NK-92 treated with Interleukin-12 subunit alpha and Interleukin-12 subunit beta, amount 100 ng/mL, for 24 hours (cell line): ENCODE measurements at regions not wholly inside any gene's neighbourhood (a gene's known extent, or its start where the extent isn't known, plus 50 kb on each side); places are given as distances from the start of the nearest gene placed in this dataset.
"Not testable (repeated sequence)": the region's sequence is repeated elsewhere in the genome, so short reads cannot be mapped to it uniquely, and the experiment has no call there.

Experiments
- DNase-seq: peaks from one replicate; lab custom pipeline; 2025; lab: John Stamatoyannopoulos, UW

DNA sequence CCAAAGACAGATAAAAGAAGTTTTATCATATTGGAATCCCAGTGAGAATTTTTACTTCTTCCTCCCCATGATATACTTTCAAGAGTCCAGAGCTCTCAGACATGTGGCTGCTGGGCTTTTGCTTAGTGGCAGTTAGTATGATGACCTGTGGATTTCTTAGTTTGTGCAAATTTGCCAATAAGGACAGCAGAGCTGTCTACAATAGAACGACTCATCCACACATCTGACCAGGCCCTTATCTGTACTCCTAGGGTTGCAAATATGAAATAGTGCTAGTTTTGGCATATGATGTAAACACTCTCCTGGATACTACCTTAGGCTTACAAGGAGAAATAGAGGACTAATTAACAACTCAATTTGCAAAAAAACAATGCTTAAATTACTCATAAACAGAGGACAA is 758.4 kb upstream of the TMEFF2 start:
- no peak for DNase-seq

DNA sequence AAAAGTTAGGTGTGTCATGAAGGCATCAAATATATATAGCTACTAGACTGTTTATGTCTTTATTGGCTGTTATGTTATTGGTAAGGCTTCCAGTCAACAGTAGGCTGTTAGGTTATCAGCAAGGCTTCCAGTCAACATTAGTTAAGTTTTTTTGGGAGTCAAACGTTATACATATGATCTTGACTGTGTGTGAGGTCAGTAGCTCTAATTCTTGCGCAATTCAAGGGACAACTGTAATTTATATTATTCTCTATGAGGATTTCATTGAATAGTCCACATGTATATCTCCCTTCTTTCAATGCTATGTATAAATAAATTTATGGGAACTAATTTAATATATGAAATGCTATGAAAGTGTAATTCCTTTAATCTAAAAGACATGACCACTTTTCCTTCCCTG is 757.5 kb upstream of the TMEFF2 start:
- DNase-seq: no peak

- DNase-seq: no peak
Measured at GRCh38 chr2:192948316-192948715, 753.6 kb upstream of the TMEFF2 start.

- DNase-seq: no peak
Measured at GRCh38 chr2:192947352-192947751, 752.6 kb upstream of the TMEFF2 start.

- DNase-seq: no peak
Measured at GRCh38 chr2:192940767-192941166, 746.0 kb upstream of the TMEFF2 start.

- no peak for DNase-seq
Measured at GRCh38 chr2:192932376-192932775, 737.6 kb upstream of the TMEFF2 start.

- DNase-seq: not testable (repeated sequence)
Measured at GRCh38 chr2:192921631-192922030, 726.9 kb upstream of the TMEFF2 start.

GRCh38 chr2:192901446-192901845 is 706.7 kb upstream of the TMEFF2 start:
- DNase-seq: no peak

DNA sequence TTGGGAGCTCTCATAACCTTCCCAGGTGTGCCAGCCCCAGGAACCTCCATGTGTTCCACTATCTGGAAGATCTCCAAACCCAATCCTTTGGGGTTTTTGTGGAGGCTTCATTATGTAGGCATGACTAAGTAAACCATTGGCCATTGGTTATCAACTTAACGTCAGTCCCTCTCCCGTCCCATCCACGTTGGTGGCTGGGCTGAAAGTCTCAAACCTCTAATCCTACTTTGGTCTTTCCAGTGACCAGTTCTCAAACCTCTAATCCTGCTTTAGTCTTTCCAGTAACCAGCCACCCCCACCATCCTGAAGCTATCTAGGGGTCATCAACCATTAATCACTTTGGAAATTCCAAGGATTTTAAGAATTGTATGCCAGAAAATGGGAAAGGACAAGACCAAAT is 704.7 kb upstream of the TMEFF2 start:
- no peak for DNase-seq

- DNase-seq: not testable (repeated sequence)
Measured at GRCh38 chr2:192893976-192894375, 699.2 kb upstream of the TMEFF2 start.

DNA sequence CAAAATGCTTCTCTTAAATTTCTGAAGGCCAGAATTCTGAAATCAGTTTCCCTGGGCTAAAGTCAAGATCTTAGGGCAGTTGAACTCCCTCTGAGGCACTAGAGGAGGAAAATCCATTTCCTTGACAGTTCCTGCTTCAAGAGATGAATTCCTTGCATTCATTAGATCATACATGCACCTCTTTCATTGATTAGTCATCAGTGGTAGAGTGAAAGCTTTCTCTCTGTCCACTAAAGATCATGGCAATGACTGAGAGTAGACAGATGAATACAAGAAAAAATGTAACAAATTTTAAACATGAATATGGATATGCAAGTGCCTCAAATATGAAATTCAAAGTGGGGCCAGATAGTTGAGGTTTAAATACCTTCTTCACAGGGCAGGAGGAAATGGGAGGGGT is 693.4 kb upstream of the TMEFF2 start:
- DNase-seq: no peak

GRCh38 chr2:192887337-192887736 is 692.6 kb upstream of the TMEFF2 start:
- DNase-seq: no peak

DNA sequence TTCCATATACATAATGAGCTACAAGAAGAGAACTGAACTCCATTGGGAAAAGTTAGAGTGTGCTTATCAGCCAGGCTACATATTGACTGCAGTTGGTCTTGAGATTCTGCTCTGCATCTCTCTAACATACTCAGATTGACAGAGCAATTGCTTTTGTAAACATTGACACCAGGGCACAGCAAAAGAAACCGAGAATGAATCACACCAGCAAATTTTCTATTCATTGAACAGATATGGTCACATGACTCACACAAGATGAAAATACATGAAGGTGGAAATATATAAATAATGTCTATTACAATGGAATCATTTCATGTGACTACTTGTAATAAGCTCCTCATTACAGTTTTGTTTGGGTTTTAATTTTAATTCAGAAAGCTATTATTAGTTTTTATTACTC is 691.9 kb upstream of the TMEFF2 start:
- no peak for DNase-seq

GRCh38 chr2:192885569-192886160 is 690.9 kb upstream of the TMEFF2 start:
- no peak for DNase-seq

DNA sequence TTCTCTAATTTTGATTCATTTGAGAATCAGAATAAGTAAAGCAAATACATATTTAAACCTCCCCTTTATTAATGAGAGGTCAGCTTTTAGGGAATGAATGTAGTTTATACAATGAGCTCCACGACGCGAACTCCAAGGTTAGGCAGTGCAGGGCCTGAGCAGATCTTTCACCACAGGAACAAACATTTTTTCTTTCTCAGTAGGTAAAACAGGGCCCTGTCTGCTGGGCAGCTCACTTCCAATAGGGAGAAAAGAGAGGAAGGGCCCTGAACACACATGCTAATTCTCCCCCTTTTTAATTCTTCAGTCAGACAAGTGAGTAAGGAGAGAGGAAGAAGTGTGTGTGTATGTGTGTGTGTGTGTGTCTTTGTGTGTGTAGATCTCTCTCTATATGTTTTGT is 682.4 kb upstream of the TMEFF2 start:
- no peak for DNase-seq

- DNase-seq: no peak
Measured at GRCh38 chr2:192876698-192877097, 682.0 kb upstream of the TMEFF2 start.

GRCh38 chr2:192854706-192855105 is 660.0 kb upstream of the TMEFF2 start:
- no peak for DNase-seq

GRCh38 chr2:192854031-192854430 is 659.3 kb upstream of the TMEFF2 start:
- no peak for DNase-seq

- no peak for DNase-seq
Measured at GRCh38 chr2:192828947-192829346, 634.2 kb upstream of the TMEFF2 start.

- no peak for DNase-seq
Measured at GRCh38 chr2:192828175-192828574, 633.4 kb upstream of the TMEFF2 start.

GRCh38 chr2:192827735-192828134 is 633.0 kb upstream of the TMEFF2 start:
- no peak for DNase-seq

DNA sequence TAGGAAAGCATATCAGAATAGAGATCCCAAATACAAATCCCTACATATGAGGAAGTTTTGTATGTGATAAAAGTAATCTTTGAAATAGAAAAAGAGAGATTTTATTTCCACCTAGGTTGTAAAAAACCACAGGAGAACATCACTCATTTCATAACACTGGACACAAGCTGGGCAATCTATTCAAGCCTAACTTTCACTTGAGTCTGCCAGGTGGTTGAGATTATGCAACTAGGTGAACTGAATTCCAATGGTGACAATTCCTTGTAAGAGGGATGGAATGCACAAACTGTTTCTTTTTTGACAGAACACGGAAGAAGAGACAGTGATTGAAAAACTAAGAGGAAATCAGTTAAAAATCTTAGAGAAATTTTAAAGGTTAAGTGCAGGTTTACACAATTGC is 619.6 kb upstream of the TMEFF2 start:
- DNase-seq: no peak

DNA sequence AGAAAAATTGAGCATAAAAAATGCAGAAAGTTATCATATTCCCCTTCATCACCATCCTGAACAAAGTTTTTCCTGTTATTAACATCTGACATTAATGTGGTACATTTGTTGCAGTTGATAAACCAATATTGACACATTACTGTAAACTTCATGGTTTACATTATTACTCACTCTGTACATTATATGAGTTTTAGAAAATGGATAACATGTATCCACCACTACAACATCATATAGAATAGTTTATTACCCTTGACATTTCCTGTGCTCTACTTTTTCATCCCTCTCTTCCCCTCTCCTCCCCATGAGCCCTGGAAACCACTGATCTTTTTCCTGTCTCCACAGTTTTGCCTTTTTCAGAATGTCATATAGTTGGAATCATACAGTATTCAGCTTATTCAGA is 618.6 kb upstream of the TMEFF2 start:
- no peak for DNase-seq

DNA sequence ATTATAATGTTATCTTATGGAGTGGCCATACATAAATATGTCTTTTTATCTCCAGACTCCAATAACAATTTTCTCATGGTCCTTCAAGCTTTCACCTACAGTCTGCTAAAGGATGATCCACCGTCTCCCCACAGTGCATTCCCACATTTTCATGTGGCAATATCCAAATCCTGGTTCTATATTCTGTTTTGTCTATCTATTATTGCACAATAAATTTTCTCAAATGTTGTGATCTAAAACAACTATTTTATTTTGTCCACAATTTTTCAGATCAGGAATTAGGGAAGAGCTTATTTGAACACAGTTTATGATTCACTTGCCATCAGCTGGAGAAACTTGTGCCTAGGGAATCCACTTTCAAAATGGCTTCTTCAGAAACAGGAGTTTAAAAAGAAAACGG is 614.4 kb upstream of the TMEFF2 start:
- DNase-seq: no peak

GRCh38 chr2:192783643-192784042 is 588.9 kb upstream of the TMEFF2 start:
- no peak for DNase-seq
